ENCODE measurements at regions not wholly inside any gene's neighbourhood (a gene's known extent, or its start where the extent isn't known, plus 50 kb on each side); places are given as distances from the start of the nearest gene placed in this dataset.

DNA sequence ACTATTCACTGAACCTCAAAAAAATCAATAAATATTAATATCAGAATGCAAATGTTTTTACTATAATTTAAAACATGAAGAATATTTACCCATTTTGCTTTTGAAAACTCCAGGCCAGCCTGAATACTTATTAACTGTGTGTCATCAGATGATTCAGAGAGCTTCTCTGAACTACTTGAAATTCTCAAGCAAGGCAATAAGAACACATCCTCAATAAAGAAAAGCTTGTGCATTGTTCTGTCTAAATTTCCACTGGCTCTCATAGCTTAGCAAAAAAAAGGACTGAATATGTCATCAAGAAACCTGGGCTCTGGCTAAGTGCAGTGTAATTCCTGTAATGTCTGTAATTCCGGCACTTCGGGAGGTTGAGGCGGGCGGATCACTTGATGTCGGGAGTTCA lies 194.1 kb downstream of the BTG1 start:
- TF ChIP-seq, protein P1, sequence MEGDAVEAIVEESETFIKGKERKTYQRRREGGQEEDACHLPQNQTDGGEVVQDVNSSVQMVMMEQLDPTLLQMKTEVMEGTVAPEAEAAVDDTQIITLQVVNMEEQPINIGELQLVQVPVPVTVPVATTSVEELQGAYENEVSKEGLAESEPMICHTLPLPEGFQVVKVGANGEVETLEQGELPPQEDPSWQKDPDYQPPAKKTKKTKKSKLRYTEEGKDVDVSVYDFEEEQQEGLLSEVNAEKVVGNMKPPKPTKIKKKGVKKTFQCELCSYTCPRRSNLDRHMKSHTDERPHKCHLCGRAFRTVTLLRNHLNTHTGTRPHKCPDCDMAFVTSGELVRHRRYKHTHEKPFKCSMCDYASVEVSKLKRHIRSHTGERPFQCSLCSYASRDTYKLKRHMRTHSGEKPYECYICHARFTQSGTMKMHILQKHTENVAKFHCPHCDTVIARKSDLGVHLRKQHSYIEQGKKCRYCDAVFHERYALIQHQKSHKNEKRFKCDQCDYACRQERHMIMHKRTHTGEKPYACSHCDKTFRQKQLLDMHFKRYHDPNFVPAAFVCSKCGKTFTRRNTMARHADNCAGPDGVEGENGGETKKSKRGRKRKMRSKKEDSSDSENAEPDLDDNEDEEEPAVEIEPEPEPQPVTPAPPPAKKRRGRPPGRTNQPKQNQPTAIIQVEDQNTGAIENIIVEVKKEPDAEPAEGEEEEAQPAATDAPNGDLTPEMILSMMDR (IDR thresholded peaks at IDR 0.05) = no peak
- no peak for TF ChIP-seq EZH2 (IDR thresholded peaks at IDR 0.05; ENCODE audit: borderline replicate concordance, insufficient read depth, low read depth, low read length, poor library complexity, severe bottlenecking)
